ENCODE measurements at regions not wholly inside any gene's neighbourhood (a gene's known extent, or its start where the extent isn't known, plus 50 kb on each side); places are given as distances from the start of the nearest gene placed in this dataset.
A peak's percentile ranks its signal among the peaks of the same experiment; 100 is the strongest.

- H3K9me2 ChIP-seq (ENCODE audit: insufficient read depth, low read length) = no peaks in the 10 kb centered on the region
- TF ChIP-seq TAF1 (IDR thresholded peaks at IDR 0.05; ENCODE audit: low read depth) (no peak), POLR2AphosphoS5 (IDR thresholded peaks at IDR 0.05) (no peak), CTCF (IDR thresholded peaks at IDR 0.05; ENCODE audit: poor library complexity, severe bottlenecking) (no peak), EZH2 (IDR thresholded peaks at IDR 0.05; ENCODE audit: borderline replicate concordance, insufficient read depth, low read length, poor library complexity, severe bottlenecking) (no peak), EP300 (conservative IDR thresholded peaks at IDR 0.05; ENCODE audit: poor library complexity, severe bottlenecking) (no peak), MXI1 (conservative IDR thresholded peaks at IDR 0.05; ENCODE audit: poor library complexity, severe bottlenecking) (no peak), SMC3 (conservative IDR thresholded peaks at IDR 0.05; ENCODE audit: poor library complexity) (no peak), RAD21 (conservative IDR thresholded peaks at IDR 0.05) (no peak)
- TF ChIP-seq, protein P1, sequence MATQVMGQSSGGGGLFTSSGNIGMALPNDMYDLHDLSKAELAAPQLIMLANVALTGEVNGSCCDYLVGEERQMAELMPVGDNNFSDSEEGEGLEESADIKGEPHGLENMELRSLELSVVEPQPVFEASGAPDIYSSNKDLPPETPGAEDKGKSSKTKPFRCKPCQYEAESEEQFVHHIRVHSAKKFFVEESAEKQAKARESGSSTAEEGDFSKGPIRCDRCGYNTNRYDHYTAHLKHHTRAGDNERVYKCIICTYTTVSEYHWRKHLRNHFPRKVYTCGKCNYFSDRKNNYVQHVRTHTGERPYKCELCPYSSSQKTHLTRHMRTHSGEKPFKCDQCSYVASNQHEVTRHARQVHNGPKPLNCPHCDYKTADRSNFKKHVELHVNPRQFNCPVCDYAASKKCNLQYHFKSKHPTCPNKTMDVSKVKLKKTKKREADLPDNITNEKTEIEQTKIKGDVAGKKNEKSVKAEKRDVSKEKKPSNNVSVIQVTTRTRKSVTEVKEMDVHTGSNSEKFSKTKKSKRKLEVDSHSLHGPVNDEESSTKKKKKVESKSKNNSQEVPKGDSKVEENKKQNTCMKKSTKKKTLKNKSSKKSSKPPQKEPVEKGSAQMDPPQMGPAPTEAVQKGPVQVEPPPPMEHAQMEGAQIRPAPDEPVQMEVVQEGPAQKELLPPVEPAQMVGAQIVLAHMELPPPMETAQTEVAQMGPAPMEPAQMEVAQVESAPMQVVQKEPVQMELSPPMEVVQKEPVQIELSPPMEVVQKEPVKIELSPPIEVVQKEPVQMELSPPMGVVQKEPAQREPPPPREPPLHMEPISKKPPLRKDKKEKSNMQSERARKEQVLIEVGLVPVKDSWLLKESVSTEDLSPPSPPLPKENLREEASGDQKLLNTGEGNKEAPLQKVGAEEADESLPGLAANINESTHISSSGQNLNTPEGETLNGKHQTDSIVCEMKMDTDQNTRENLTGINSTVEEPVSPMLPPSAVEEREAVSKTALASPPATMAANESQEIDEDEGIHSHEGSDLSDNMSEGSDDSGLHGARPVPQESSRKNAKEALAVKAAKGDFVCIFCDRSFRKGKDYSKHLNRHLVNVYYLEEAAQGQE (IDR thresholded peaks at IDR 0.05; ENCODE audit: borderline replicate concordance) = no peak
- H3K27ac ChIP-seq (ENCODE audit: low read length) = no peak overlapping the region
- H3K36me3 ChIP-seq (ENCODE audit: insufficient read depth, low read length) = no peaks in the 10 kb centered on the region
- H3K9ac ChIP-seq (ENCODE audit: low read length) = no peak overlapping the region
- no peaks in the 10 kb centered on the region for H3F3A ChIP-seq (ENCODE audit: insufficient read depth, low read length, poor library complexity, severe bottlenecking)
- no peak overlapping the region for H2AFZ ChIP-seq (ENCODE audit: low read depth, low read length)
- H3K27me3 ChIP-seq (ENCODE audit: insufficient read depth, low read depth, low read length) = no peaks in the 10 kb centered on the region
- H3K4me3 ChIP-seq (ENCODE audit: low read length) = no peak overlapping the region
- no peaks in the 10 kb centered on the region for H4K20me1 ChIP-seq (ENCODE audit: insufficient read depth)
- no peak overlapping the region for H3K4me2 ChIP-seq (ENCODE audit: low read length)
- no peaks in the 10 kb centered on the region for H3K9me3 ChIP-seq (ENCODE audit: low read length)
- H3K79me2 ChIP-seq (replicated peaks; ENCODE audit: insufficient read depth, low read length) = no peaks in the 10 kb centered on the region
These were observed 864.1 kb downstream of the HACE1 start for GRCh38 chr6:103995571-103995970.

DNA sequence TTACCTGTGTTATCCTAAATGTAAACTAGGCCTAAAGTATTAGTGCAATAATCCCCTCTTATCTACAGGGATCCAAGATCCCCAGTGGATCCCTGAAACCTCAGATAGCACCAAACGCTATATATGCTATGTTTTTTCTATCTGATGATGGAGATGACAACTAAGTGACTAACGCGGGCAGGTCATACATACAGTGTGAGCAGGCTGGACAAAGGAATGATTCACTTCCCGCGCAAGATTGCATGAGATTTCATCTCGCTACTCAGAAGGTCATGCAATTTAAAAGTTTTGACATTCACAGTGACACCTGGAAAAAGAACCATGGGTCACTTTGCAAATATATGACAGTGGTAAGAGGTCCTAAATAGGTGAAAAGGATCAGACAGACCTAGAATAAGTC lies 875.9 kb downstream of the HACE1 start:
- no peaks in the 10 kb centered on the region for H3K79me2 ChIP-seq (replicated peaks; ENCODE audit: insufficient read depth, low read length)
- no peak overlapping the region for H2AFZ ChIP-seq (ENCODE audit: low read depth, low read length)
- H3K36me3 ChIP-seq (ENCODE audit: insufficient read depth, low read length) = no peaks in the 10 kb centered on the region

GRCh38 chr6:103983011-103983410 lies 876.7 kb downstream of the HACE1 start:
- Histone ChIP-seq H3K27ac (ENCODE audit: low read length) (peak overlapping the region; percentile 2), H3K4me3 (ENCODE audit: low read length) (no peak overlapping the region), H3K79me2 (replicated peaks; ENCODE audit: insufficient read depth, low read length) (no peaks in the 10 kb centered on the region), H3K9me2 (ENCODE audit: insufficient read depth, low read length) (no peaks in the 10 kb centered on the region), H3K27me3 (ENCODE audit: insufficient read depth, low read depth, low read length) (no peaks in the 10 kb centered on the region), H3K9ac (ENCODE audit: low read length) (no peak overlapping the region), H3K9me3 (ENCODE audit: low read length) (no peaks in the 10 kb centered on the region), H3K4me2 (ENCODE audit: low read length) (no peak overlapping the region), H4K20me1 (ENCODE audit: insufficient read depth) (no peaks in the 10 kb centered on the region), H3K36me3 (ENCODE audit: insufficient read depth, low read length) (no peaks in the 10 kb centered on the region), H3F3A (ENCODE audit: insufficient read depth, low read length, poor library complexity, severe bottlenecking) (no peaks in the 10 kb centered on the region), H2AFZ (ENCODE audit: low read depth, low read length) (no peak overlapping the region)
- TF ChIP-seq, protein P1 (IDR thresholded peaks at IDR 0.05; ENCODE audit: borderline replicate concordance) = no peak
- TF ChIP-seq RAD21 (conservative IDR thresholded peaks at IDR 0.05) (no peak), CTCF (IDR thresholded peaks at IDR 0.05; ENCODE audit: poor library complexity, severe bottlenecking) (no peak), MXI1 (conservative IDR thresholded peaks at IDR 0.05; ENCODE audit: poor library complexity, severe bottlenecking) (no peak), EZH2 (IDR thresholded peaks at IDR 0.05; ENCODE audit: borderline replicate concordance, insufficient read depth, low read length, poor library complexity, severe bottlenecking) (no peak), POLR2AphosphoS5 (IDR thresholded peaks at IDR 0.05) (no peak), SMC3 (conservative IDR thresholded peaks at IDR 0.05; ENCODE audit: poor library complexity) (no peak)

More for the DNA sequence above, 875.9 kb downstream of the HACE1 start:
- TF ChIP-seq SMC3 (conservative IDR thresholded peaks at IDR 0.05; ENCODE audit: poor library complexity) = no peak
- no peak for TF ChIP-seq MXI1 (conservative IDR thresholded peaks at IDR 0.05; ENCODE audit: poor library complexity, severe bottlenecking)
- no peak for TF ChIP-seq POLR2AphosphoS5 (IDR thresholded peaks at IDR 0.05)
- Histone ChIP-seq H3K4me3 (ENCODE audit: low read length) (no peak overlapping the region), H3K9ac (ENCODE audit: low read length) (no peak overlapping the region), H3K9me3 (ENCODE audit: low read length) (no peaks in the 10 kb centered on the region), H4K20me1 (ENCODE audit: insufficient read depth) (no peaks in the 10 kb centered on the region), H3K9me2 (ENCODE audit: insufficient read depth, low read length) (no peaks in the 10 kb centered on the region), H3K27me3 (ENCODE audit: insufficient read depth, low read depth, low read length) (no peaks in the 10 kb centered on the region), H3F3A (ENCODE audit: insufficient read depth, low read length, poor library complexity, severe bottlenecking) (no peaks in the 10 kb centered on the region), H3K4me2 (ENCODE audit: low read length) (no peak overlapping the region), H3K27ac (ENCODE audit: low read length) (no peak overlapping the region)
